HEK293 (cell line): ENCODE measurements at regions not wholly inside any gene's neighbourhood (a gene's known extent, or its start where the extent isn't known, plus 50 kb on each side); places are given as distances from the start of the nearest gene placed in this dataset.

Source experiments
- CTCF ChIA-PET: fragments of 350-600 bp; formaldehyde crosslinking; extraction: SDS; loops from one replicate; lab custom pipeline; 2021; ENCODE audit warnings: antibody characterized with exemption; lab: Yijun Ruan, JAX
- POLR2A ChIA-PET: fragments of 300-600 bp; formaldehyde crosslinking; extraction: SDS; loops from one replicate; lab custom pipeline; 2020; ENCODE audit warnings: antibody characterized with exemption, inconsistent platforms; lab: Yijun Ruan, JAX
- H3K27ac ChIP-seq: fragments of 200-500 bp; sonication (Bioruptor generic); 2 replicates; pipeline ENCODE4 v1.5.1; 2014; ENCODE audit warnings: low read depth, low read length, control low read depth, inconsistent platforms; ENCODE audit errors: extremely low read depth
- H3K36me3 ChIP-seq, 2 experiments: fragments of 200-500 bp in 1 of 2; sonication (Bioruptor generic) in 1 of 2; 1 replicate in 1 of 2; 2 replicates in 1 of 2; pipeline ENCODE4 v1.5.1; 2014 to 2017; ENCODE audit warnings: inconsistent platforms in 2 of 2, low read length in 2 of 2; ENCODE audit not compliant: control insufficient read depth in 2 of 2, insufficient read depth in 1 of 2
- H3K4me1 ChIP-seq: fragments of 200-500 bp; sonication (Bioruptor generic); 2 replicates; pipeline ENCODE4 v1.5.1; 2014; ENCODE audit warnings: mild to moderate bottlenecking, low read length, inconsistent platforms; ENCODE audit not compliant: control insufficient read depth, insufficient read depth
- H3K4me3 ChIP-seq: 2 replicates; pipeline ENCODE4 v1.5.1; 2011; ENCODE audit warnings: low read depth, mild to moderate bottlenecking, control low read depth, low read length, moderate library complexity
- H3K9me3 ChIP-seq: fragments of 200-500 bp; sonication (Bioruptor generic); 2 replicates; pipeline ENCODE4 v1.5.1; 2014; ENCODE audit warnings: low read depth, low read length, inconsistent platforms; ENCODE audit not compliant: control insufficient read depth, insufficient read depth
- EGR2 ChIP-seq: fragments of 450-650 bp; formaldehyde crosslinking; IDR thresholded peaks from 2 replicates; pipeline ENCODE4 v1.5.1; 2016; ENCODE audit warnings: low read depth, missing biosample characterization, missing genetic modification characterization
- ELK4 ChIP-seq: IDR thresholded peaks from 2 replicates; pipeline ENCODE4 v1.6.1; 2011; ENCODE audit warnings: mild to moderate bottlenecking, low read depth, low read length, borderline replicate concordance
- INSM2 ChIP-seq: fragments of 450-650 bp; formaldehyde crosslinking; IDR thresholded peaks from 2 replicates; pipeline ENCODE4 v1.5.1; 2016; ENCODE audit warnings: missing biosample characterization, missing genetic modification characterization
- KLF17 ChIP-seq: fragments of 450-650 bp; formaldehyde crosslinking; IDR thresholded peaks from 2 replicates; pipeline ENCODE4 v1.5.1; 2016; ENCODE audit warnings: missing biosample characterization, missing genetic modification characterization
- KLF7 ChIP-seq: fragments of 450-650 bp; formaldehyde crosslinking; IDR thresholded peaks from 2 replicates; pipeline ENCODE4 v1.5.1; 2016; ENCODE audit warnings: missing biosample characterization, missing genetic modification characterization, borderline replicate concordance
- REPIN1 ChIP-seq: fragments of 450-650 bp; formaldehyde crosslinking; IDR thresholded peaks from 2 replicates; pipeline ENCODE4 v1.5.1; 2017; ENCODE audit warnings: missing biosample characterization, missing genetic modification characterization, low read depth
- TCF7L2 ChIP-seq: IDR thresholded peaks from 2 replicates; pipeline ENCODE4 v1.6.1; 2011; ENCODE audit warnings: low read depth, mild to moderate bottlenecking, inconsistent platforms, low read length, moderate library complexity, borderline replicate concordance
- ZBTB10 ChIP-seq: fragments of 450-650 bp; formaldehyde crosslinking; IDR thresholded peaks from 2 replicates; pipeline ENCODE4 v1.5.1; 2016; ENCODE audit warnings: missing biosample characterization, missing genetic modification characterization
- ZEB2 ChIP-seq: fragments of 450-650 bp; formaldehyde crosslinking; IDR thresholded peaks from 2 replicates; pipeline ENCODE4 v1.5.1; 2016; ENCODE audit warnings: missing biosample characterization, missing genetic modification characterization
- ZNF2 ChIP-seq: fragments of 450-650 bp; formaldehyde crosslinking; IDR thresholded peaks from 2 replicates; pipeline ENCODE4 v1.5.1; 2016; ENCODE audit warnings: missing biosample characterization, missing genetic modification characterization
- ZNF26 ChIP-seq: fragments of 450-650 bp; formaldehyde crosslinking; IDR thresholded peaks from 2 replicates; pipeline ENCODE4 v1.5.1; 2016; ENCODE audit warnings: missing biosample characterization, missing genetic modification characterization
- ZNF37A ChIP-seq: fragments of 450-650 bp; IDR thresholded peaks from 2 replicates; pipeline ENCODE4 v1.5.1; 2018; ENCODE audit warnings: missing biosample characterization, missing genetic modification characterization
- ZNF391 ChIP-seq: fragments of 450-650 bp; formaldehyde crosslinking; IDR thresholded peaks from 2 replicates; pipeline ENCODE4 v1.5.1; 2016; ENCODE audit warnings: low read depth, missing biosample characterization, missing genetic modification characterization, borderline replicate concordance
- ZNF513 ChIP-seq: fragments of 450-650 bp; IDR thresholded peaks from 2 replicates; pipeline ENCODE4 v1.5.1; 2018; ENCODE audit warnings: missing biosample characterization, missing genetic modification characterization
- ZNF529 ChIP-seq: fragments of 450-650 bp; formaldehyde crosslinking; IDR thresholded peaks from 2 replicates; pipeline ENCODE4 v1.5.1; 2017; ENCODE audit warnings: missing genetic modification characterization, missing biosample characterization; ENCODE audit not compliant: insufficient replicate concordance
- ZNF626 ChIP-seq: fragments of 450-650 bp; sonication (Bioruptor Pico); formaldehyde crosslinking; IDR thresholded peaks from 2 replicates; pipeline ENCODE4 v1.5.1; 2018; ENCODE audit warnings: missing biosample characterization, missing genetic modification characterization, inconsistent platforms
- ZNF629 ChIP-seq: fragments of 450-650 bp; formaldehyde crosslinking; IDR thresholded peaks from 2 replicates; pipeline ENCODE4 v1.5.1; 2017; ENCODE audit warnings: missing biosample characterization, missing genetic modification characterization
- ZSCAN4 ChIP-seq: fragments of 450-650 bp; formaldehyde crosslinking; IDR thresholded peaks from 2 replicates; pipeline ENCODE4 v1.5.1; 2017; ENCODE audit warnings: missing biosample characterization, missing genetic modification characterization

- H3K27ac ChIP-seq = no peak overlapping the region
- no peaks in the 10 kb centered on the region for H3K9me3 ChIP-seq
- no peaks in the 10 kb centered on the region for H3K36me3 ChIP-seq
- no peak for TF ChIP-seq ZNF26 (tag by site-specific recombination)
- no peak for TF ChIP-seq ZNF37A (tag by site-specific recombination)
- no peak for TF ChIP-seq ZEB2 (tag by site-specific recombination)
- no peak for TF ChIP-seq ZSCAN4 (tag by site-specific recombination)
- TF ChIP-seq INSM2 = no peak
- no peak for TF ChIP-seq TCF7L2
- TF ChIP-seq ZNF629 (tag by site-specific recombination) = no peak
- no peak for TF ChIP-seq ZNF2 (tag by site-specific recombination)
- TF ChIP-seq ZNF513 (tag by site-specific recombination) = no peak
- TF ChIP-seq ELK4 = no peak
- no peak for TF ChIP-seq KLF7
- no peak for TF ChIP-seq REPIN1 (tag by site-specific recombination)
- TF ChIP-seq ZNF626 (tag by site-specific recombination) = no peak
- no peak for TF ChIP-seq ZNF391 (tag by site-specific recombination)
- no peak for TF ChIP-seq EGR2 (tag by site-specific recombination)
- no peak for TF ChIP-seq KLF17 (tag by site-specific recombination)
- no peak for TF ChIP-seq ZBTB10 (tag by site-specific recombination)
- no peak for TF ChIP-seq ZNF529 (tag by site-specific recombination)
- ChIA-PET CTCF (interaction anchor here (0.6 to 1.2 kb wide), 2 partner anchors 19 to 814 kb away, joined by 3 to 5 read pairs; no protein-coding TSS in a partner anchor), POLR2A (no interaction called here)
- H3K4me3 ChIP-seq = no peak overlapping the region
- no peaks in the 10 kb centered on the region for H3K4me1 ChIP-seq
Measured at GRCh38 chr18:64851726-64852125, 702.8 kb upstream of the LINC00305 start.
